Endothelial cell of umbilical vein (primary cell): ENCODE measurements at regions not wholly inside any gene's neighbourhood (a gene's known extent, or its start where the extent isn't known, plus 50 kb on each side); places are given as distances from the start of the nearest gene placed in this dataset.

Experiments
- BruUV-seq: library from RNA; stranded (reverse); fragments of 400-500 nt; replicated peaks from 2 replicates; lab custom pipeline; 2021; lab: Mats Ljungman, UMichigan
- CTCF ChIA-PET: fragments of 300-600, 350-600 bp; sonication (Branson Sonifier 250); formaldehyde crosslinking; loops from one replicate; lab custom pipeline; 2021; ENCODE audit warnings: antibody characterized with exemption, inconsistent platforms; lab: Charles Lee
- POLR2A ChIA-PET: fragments of 300-600, 350-600 bp; sonication (Branson Sonifier 250); formaldehyde crosslinking; loops from one replicate; lab custom pipeline; 2021; ENCODE audit warnings: antibody characterized with exemption, inconsistent platforms; lab: Charles Lee
- DNase-seq: peaks from one replicate; pipeline ENCODE4 v3.0.0-alpha.2; 2011; ENCODE audit warnings: low read depth, low spot score
- FAIRE-seq: peaks from 2 replicates; lab custom pipeline; 2011; peaks lifted over from hg19 to GRCh38; lab: Jason Lieb, UNC
- H2AFZ ChIP-seq: 2 replicates; pipeline ENCODE4 v1.6.0; 2012; ENCODE audit warnings: low read depth, low read length, control low read depth, inconsistent platforms
- H3K27ac ChIP-seq: 2 replicates; pipeline ENCODE4 v1.5.1; 2011; ENCODE audit warnings: low read depth, mild to moderate bottlenecking, control low read depth, low read length, moderate library complexity; ENCODE audit not compliant: insufficient read depth
- H3K27me3 ChIP-seq, 2 experiments: 2 replicates each; pipeline versions ENCODE4 v1.6.0 to v1.6.1; 2011; ENCODE audit warnings: low read length in 2 of 2, mixed read lengths in 1 of 2; ENCODE audit not compliant: control insufficient read depth in 2 of 2, insufficient read depth in 2 of 2
- H3K36me3 ChIP-seq, 2 experiments: 2 replicates in 1 of 2; 3 replicates in 1 of 2; pipeline ENCODE4 v1.5.1; 2011; ENCODE audit warnings: low read length in 2 of 2, mild to moderate bottlenecking in 1 of 2, moderate library complexity in 1 of 2; ENCODE audit not compliant: control insufficient read depth in 2 of 2, insufficient read depth in 2 of 2; ENCODE audit errors: extremely low read depth in 1 of 2
- H3K4me1 ChIP-seq: 3 replicates; pipeline ENCODE4 v1.5.1; 2011; ENCODE audit warnings: mild to moderate bottlenecking, low read length; ENCODE audit not compliant: control insufficient read depth, insufficient read depth; ENCODE audit errors: extremely low read depth
- H3K4me2 ChIP-seq: 2 replicates; pipeline ENCODE4 v1.6.1; 2011; ENCODE audit warnings: low read length, control low read depth, mixed read lengths; ENCODE audit not compliant: insufficient read depth
- H3K4me3 ChIP-seq, 3 experiments: fragments of 200-600 bp in 1 of 3; sonication (generic), shearing (Covaris generic) in 1 of 3; replicated peaks in 1 of 3; 2 replicates each; pipeline ENCODE4 v1.5.1; 2011 to 2016; ENCODE audit warnings: control low read depth in 3 of 3, low read length in 3 of 3, mild to moderate bottlenecking in 2 of 3, inconsistent platforms in 1 of 3, low read depth in 1 of 3, moderate library complexity in 1 of 3; ENCODE audit not compliant: insufficient read depth in 1 of 3
- H3K79me2 ChIP-seq: 2 replicates; pipeline ENCODE4 v1.6.0; 2012; ENCODE audit warnings: low read length, inconsistent platforms; ENCODE audit not compliant: control insufficient read depth, insufficient read depth
- H3K9ac ChIP-seq: replicated peaks from 2 replicates; pipeline ENCODE3; 2011; ENCODE audit warnings: low read length, control low read depth; ENCODE audit not compliant: insufficient read depth; ENCODE audit errors: extremely low read depth
- H3K9me1 ChIP-seq: replicated peaks from 3 replicates; pipeline ENCODE4 v1.6.0; 2011; ENCODE audit warnings: mild to moderate bottlenecking, low read length; ENCODE audit not compliant: control insufficient read depth, insufficient read depth; ENCODE audit errors: extremely low read depth
- H3K9me3 ChIP-seq: replicated peaks from 2 replicates; pipeline ENCODE4 v1.5.1; 2012; ENCODE audit warnings: low read length, inconsistent platforms; ENCODE audit not compliant: control insufficient read depth, insufficient read depth
- H4K20me1 ChIP-seq: replicated peaks from 2 replicates; pipeline ENCODE3; 2011; ENCODE audit warnings: mild to moderate bottlenecking, low read length; ENCODE audit not compliant: control insufficient read depth, insufficient read depth; ENCODE audit errors: extremely low read depth
- EZH2 ChIP-seq: IDR thresholded peaks from 2 replicates; pipeline ENCODE4 v1.6.1; 2012; ENCODE audit warnings: borderline replicate concordance, low read depth, mild to moderate bottlenecking, moderate library complexity, low read length, inconsistent platforms; ENCODE audit not compliant: severe bottlenecking
- FOS ChIP-seq: IDR thresholded peaks from 2 replicates; pipeline ENCODE4 v1.6.1; 2011; ENCODE audit warnings: mild to moderate bottlenecking, low read length, moderate library complexity, borderline replicate concordance; ENCODE audit not compliant: insufficient read depth
- GATA2 ChIP-seq: IDR thresholded peaks from 2 replicates; pipeline ENCODE4 v1.7.0; 2011; ENCODE audit warnings: low read depth, mild to moderate bottlenecking, moderate library complexity, mixed read lengths, low read length; ENCODE audit not compliant: insufficient read length, insufficient read depth
- JUN ChIP-seq: IDR thresholded peaks from 2 replicates; pipeline ENCODE4 v1.6.1; 2011; ENCODE audit warnings: borderline replicate concordance, low read depth; ENCODE audit not compliant: insufficient read length, insufficient read depth
- MYC ChIP-seq: IDR thresholded peaks from one replicate; pipeline ENCODE4 v1.6.1; 2011; ENCODE audit warnings: mild to moderate bottlenecking, low read depth, low read length
- POLR2A ChIP-seq: IDR thresholded peaks from 2 replicates; pipeline ENCODE4 v1.6.1; 2012; ENCODE audit warnings: low read depth, mild to moderate bottlenecking, control low read depth, low read length
- POLR2AphosphoS5 ChIP-seq: IDR thresholded peaks from 2 replicates; pipeline ENCODE4 v1.6.1; 2012; ENCODE audit warnings: low read depth, mild to moderate bottlenecking, control low read depth, low read length, moderate library complexity; ENCODE audit not compliant: insufficient read depth
- dilution Hi-C: fragments of 300-500 bp; cut with MboI; formaldehyde crosslinking; loops from one replicate; pipeline ENCODE4 v1.15.0; 2019; ENCODE audit warnings: low sequenced_read_pairs; ENCODE audit not compliant: extremely low pct_ligation_motif_present
- intact Hi-C: fragments of 100-400 bp; cut with micrococcal nuclease; formaldehyde crosslinking; loops from one replicate; pipeline ENCODE4 v1.10.0; 2022
- TF ChIP-seq, protein P1 (sequence below), 2 donors: IDR thresholded peaks; 1 replicate in 1 of 2; 2 replicates in 1 of 2; pipeline ENCODE4 v1.5.1; 2011; ENCODE audit warnings: low read length in 2 of 2, mild to moderate bottlenecking in 2 of 2, moderate library complexity in 2 of 2, control low read depth in 1 of 2, inconsistent platforms in 1 of 2, low read depth in 1 of 2; ENCODE audit not compliant: insufficient read depth in 1 of 2; ENCODE audit errors: extremely low read depth in 1 of 2
- TF ChIP-seq, protein P2 (sequence below): IDR thresholded peaks from 2 replicates; pipeline ENCODE4 v1.6.1; 2011; ENCODE audit not compliant: insufficient read depth, insufficient read length

DNA sequence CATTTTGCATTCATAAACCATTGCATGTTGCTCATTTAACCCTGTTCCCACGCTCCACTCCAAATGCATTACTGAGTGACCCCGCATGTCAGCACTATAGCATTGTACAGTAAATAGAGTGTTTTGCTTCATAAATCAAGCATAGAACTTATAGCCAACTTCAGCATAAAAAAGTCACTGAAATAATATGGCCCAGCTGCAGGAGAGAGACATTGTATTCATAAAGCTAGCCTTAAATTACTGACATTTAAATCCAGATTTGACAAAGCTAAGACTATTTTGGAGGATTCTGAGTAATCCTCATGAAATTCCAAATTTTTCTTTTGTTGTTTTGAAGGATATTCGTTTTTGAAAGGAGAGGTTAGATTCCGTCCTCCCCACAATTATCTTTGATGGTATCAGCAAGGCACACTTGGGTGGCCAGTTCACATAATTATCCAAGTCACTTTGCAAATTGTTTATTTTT lies 320.9 kb upstream of the TCF4 start:
- BruUV-seq: no TSS peak
- FAIRE-seq (no peak), DNase-seq (no peak)
- no peaks in the 10 kb centered on the region for H3K36me3 ChIP-seq
- dilution Hi-C loops: no loop called here
- H3K9me3 ChIP-seq: no peaks in the 10 kb centered on the region
- no peak overlapping the region for H3K9ac ChIP-seq
- H3K9me1 ChIP-seq: no peaks in the 10 kb centered on the region
- H3K4me2 ChIP-seq: no peak overlapping the region
- no peak overlapping the region for H2AFZ ChIP-seq
- no peaks in the 10 kb centered on the region for H3K27me3 ChIP-seq
- no peaks in the 10 kb centered on the region for H3K79me2 ChIP-seq
- H3K27ac ChIP-seq: no peak overlapping the region
- TF ChIP-seq GATA2: no peak
- TF ChIP-seq MYC: no peak
- POLR2A ChIA-PET: no interaction called here
- CTCF ChIA-PET: interaction anchor here (1.0 to 1.3 kb wide), 2 partner anchors 9 to 18 kb away, joined by 3 read pairs; no protein-coding TSS in a partner anchor
- peaks cover 3% of the 10 kb centered on the region for H3K4me1 ChIP-seq
- no peaks in the 10 kb centered on the region for H4K20me1 ChIP-seq
- intact Hi-C loops: no loop called here
- H3K4me3 ChIP-seq: no peak overlapping the region

DNA sequence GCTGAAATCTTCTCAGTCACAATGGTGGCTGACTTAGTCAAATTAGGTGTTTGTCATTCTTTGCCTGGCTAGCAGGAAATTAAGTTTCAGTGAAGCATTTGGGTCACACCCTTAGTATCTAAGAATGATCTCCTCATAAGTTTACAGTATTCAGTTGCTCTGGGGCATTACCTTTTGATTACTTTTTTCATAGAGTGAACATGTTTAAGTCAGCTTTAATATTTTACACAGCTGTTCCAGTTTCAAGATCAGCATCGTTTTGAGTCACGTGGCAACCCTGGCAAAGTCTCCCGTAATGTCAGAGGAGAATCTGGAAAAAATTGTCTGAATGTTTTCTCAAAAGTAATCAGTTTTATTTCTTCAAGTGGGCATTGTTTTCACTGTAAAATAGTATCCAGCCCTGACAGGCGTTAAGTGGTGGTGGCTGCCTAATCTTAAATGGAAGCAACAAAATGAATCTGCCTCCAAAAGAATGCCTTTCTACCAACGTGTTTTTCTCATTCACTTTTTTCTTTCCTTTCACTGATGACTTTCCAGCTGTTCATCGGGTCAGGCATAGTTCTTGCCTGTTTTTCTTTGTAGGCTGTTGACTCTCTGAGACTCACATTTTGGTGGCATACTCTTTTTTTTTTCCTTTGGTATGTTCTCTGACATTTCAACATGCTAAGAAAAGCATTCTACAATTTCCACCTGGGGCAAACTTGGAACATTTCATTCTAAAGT lies 319.6 kb upstream of the TCF4 start:
- dilution Hi-C loops (no loop called here), intact Hi-C loops (no loop called here)
- H2AFZ ChIP-seq: peak overlapping the region; percentile 35
- ChIA-PET CTCF (interaction anchor here (1.0 to 1.2 kb wide), 3 partner anchors 8 to 24 kb away, joined by 3 to 5 read pairs (median 3); no protein-coding TSS in a partner anchor), POLR2A (no interaction called here)
- H3K4me2 ChIP-seq: no peak overlapping the region
- no peak for TF ChIP-seq POLR2A
- no peak for TF ChIP-seq POLR2AphosphoS5
- TF ChIP-seq MYC: no peak
- no peak for TF ChIP-seq EZH2
- TF ChIP-seq GATA2: no peak
- TF ChIP-seq JUN: no peak
- TF ChIP-seq, protein P1, sequence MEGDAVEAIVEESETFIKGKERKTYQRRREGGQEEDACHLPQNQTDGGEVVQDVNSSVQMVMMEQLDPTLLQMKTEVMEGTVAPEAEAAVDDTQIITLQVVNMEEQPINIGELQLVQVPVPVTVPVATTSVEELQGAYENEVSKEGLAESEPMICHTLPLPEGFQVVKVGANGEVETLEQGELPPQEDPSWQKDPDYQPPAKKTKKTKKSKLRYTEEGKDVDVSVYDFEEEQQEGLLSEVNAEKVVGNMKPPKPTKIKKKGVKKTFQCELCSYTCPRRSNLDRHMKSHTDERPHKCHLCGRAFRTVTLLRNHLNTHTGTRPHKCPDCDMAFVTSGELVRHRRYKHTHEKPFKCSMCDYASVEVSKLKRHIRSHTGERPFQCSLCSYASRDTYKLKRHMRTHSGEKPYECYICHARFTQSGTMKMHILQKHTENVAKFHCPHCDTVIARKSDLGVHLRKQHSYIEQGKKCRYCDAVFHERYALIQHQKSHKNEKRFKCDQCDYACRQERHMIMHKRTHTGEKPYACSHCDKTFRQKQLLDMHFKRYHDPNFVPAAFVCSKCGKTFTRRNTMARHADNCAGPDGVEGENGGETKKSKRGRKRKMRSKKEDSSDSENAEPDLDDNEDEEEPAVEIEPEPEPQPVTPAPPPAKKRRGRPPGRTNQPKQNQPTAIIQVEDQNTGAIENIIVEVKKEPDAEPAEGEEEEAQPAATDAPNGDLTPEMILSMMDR (IDR thresholded peaks at IDR 0.05; ENCODE audit: extremely low read depth in 1 of 2, insufficient read depth in 1 of 2, low read depth in 1 of 2, low read length in 2 of 2): no peak
- no peak for TF ChIP-seq FOS
- TF ChIP-seq, protein P2, sequence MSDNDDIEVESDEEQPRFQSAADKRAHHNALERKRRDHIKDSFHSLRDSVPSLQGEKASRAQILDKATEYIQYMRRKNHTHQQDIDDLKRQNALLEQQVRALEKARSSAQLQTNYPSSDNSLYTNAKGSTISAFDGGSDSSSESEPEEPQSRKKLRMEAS: no peak
- H3K36me3 ChIP-seq: no peaks in the 10 kb centered on the region
- H3K4me1 ChIP-seq: peaks cover 3% of the 10 kb centered on the region
- H3K79me2 ChIP-seq: no peaks in the 10 kb centered on the region
- H3K27me3 ChIP-seq: no peaks in the 10 kb centered on the region
- DNase-seq (peak; percentile 22), FAIRE-seq (no peak)
- H3K4me3 ChIP-seq: no peak overlapping the region
- BruUV-seq: no TSS peak
- H4K20me1 ChIP-seq: no peaks in the 10 kb centered on the region
- H3K9me3 ChIP-seq: no peaks in the 10 kb centered on the region
- H3K9ac ChIP-seq: no peak overlapping the region
- H3K9me1 ChIP-seq: no peaks in the 10 kb centered on the region
- no peak overlapping the region for H3K27ac ChIP-seq
